K562 (cell line): ENCODE measurements at regions not wholly inside any gene's neighbourhood (a gene's known extent, or its start where the extent isn't known, plus 50 kb on each side); places are given as distances from the start of the nearest gene placed in this dataset.

Source experiments
- CHD2 ChIP-seq: IDR thresholded peaks from 2 replicates; pipeline ENCODE4 v1.6.1; 2011; ENCODE audit warnings: low read depth, low read length
- CTCF ChIP-seq, 3 experiments: IDR thresholded peaks in 2 of 3; conservative IDR thresholded peaks in 1 of 3; 2 replicates each; pipeline ENCODE4 v1.5.1; 2011 to 2012; ENCODE audit warnings: low read length in 3 of 3, mild to moderate bottlenecking in 3 of 3, control low read depth in 2 of 3, improper control_type of control experiment in 1 of 3, inconsistent platforms in 1 of 3, low read depth in 1 of 3, mixed read lengths in 1 of 3, moderate library complexity in 1 of 3; ENCODE audit not compliant: insufficient read depth in 2 of 3
- EP300 ChIP-seq: IDR thresholded peaks from 2 replicates; pipeline ENCODE4 v1.6.1; 2012; ENCODE audit warnings: low read length, improper control_type of control experiment
- GTF3C2 ChIP-seq: IDR thresholded peaks from 3 replicates; pipeline ENCODE4 v1.6.1; 2011; ENCODE audit warnings: borderline replicate concordance, mild to moderate bottlenecking, moderate library complexity; ENCODE audit not compliant: insufficient read length; ENCODE audit errors: extremely low read depth
- KAT2B ChIP-seq: IDR thresholded peaks from one replicate; pipeline ENCODE4 v1.6.1; 2012; ENCODE audit warnings: low read depth, mild to moderate bottlenecking, control low read depth, inconsistent platforms, low read length, moderate library complexity
- MYNN ChIP-seq, 2 experiments: sonication (generic); formaldehyde crosslinking in 1 of 2; IDR thresholded peaks; 2 replicates each; pipeline versions ENCODE4 v1.5.0 to v1.6.1; 2016 to 2020; ENCODE audit warnings: antibody characterized with exemption in 1 of 2, missing genetic modification reagents in 1 of 2
- POLR2A ChIP-seq: fragments of 450-650 bp; conservative IDR thresholded peaks from 2 replicates; pipeline ENCODE4 v1.6.1; 2016
- POLR2AphosphoS5 ChIP-seq: IDR thresholded peaks from 2 replicates; pipeline ENCODE4 v1.6.1; 2011; ENCODE audit warnings: mild to moderate bottlenecking, low read depth, low read length, moderate library complexity; ENCODE audit not compliant: control insufficient read depth, insufficient read depth
- POLR2G ChIP-seq: fragments of 200-400 bp; formaldehyde crosslinking; IDR thresholded peaks from 2 replicates; pipeline ENCODE4 v1.6.1; 2017; ENCODE audit warnings: low read depth, mild to moderate bottlenecking, antibody characterized with exemption, low read length, moderate library complexity
- RERE ChIP-seq: sonication (generic); formaldehyde crosslinking; IDR thresholded peaks from 2 replicates; pipeline ENCODE4 v1.8.0; 2023; ENCODE audit warnings: missing genetic modification reagents, mild to moderate bottlenecking, borderline replicate concordance
- RNF2 ChIP-seq: sonication (generic); IDR thresholded peaks from 2 replicates; pipeline ENCODE4 v1.6.1; 2016
- XRCC5 ChIP-seq: fragments of 200-400 bp; formaldehyde crosslinking; IDR thresholded peaks from 2 replicates; pipeline ENCODE4 v1.6.1; 2017; ENCODE audit warnings: low read depth, mild to moderate bottlenecking, low read length
- ZNF12 ChIP-seq: sonication (generic); formaldehyde crosslinking; IDR thresholded peaks from 2 replicates; pipeline ENCODE4 v1.4.0; 2020; ENCODE audit warnings: mild to moderate bottlenecking, missing genetic modification reagents
- ZNF253 ChIP-seq: fragments of 250-450 bp; sonication (Bioruptor Pico); conservative IDR thresholded peaks from 2 replicates; pipeline ENCODE4 v1.6.1; 2021; ENCODE audit warnings: mild to moderate bottlenecking

GRCh38 chr2:173750831-173751230 lies 214.3 kb downstream of the SP3 start:
- no peak for TF ChIP-seq CTCF (IDR thresholded peaks at IDR 0.05 in 2 of 3, conservative IDR thresholded peaks at IDR 0.05 in 1 of 3; ENCODE audit: insufficient read depth in 2 of 3, low read depth in 1 of 3, low read length in 3 of 3)
- TF ChIP-seq CHD2 = no peak
- no peak for TF ChIP-seq EP300
- TF ChIP-seq POLR2AphosphoS5 = no peak
- TF ChIP-seq MYNN (IDR thresholded peaks at IDR 0.05) = no peak
- no peak for TF ChIP-seq MYNN (CRISPR knock-in tag; IDR thresholded peaks at IDR 0.05)
- no peak for TF ChIP-seq KAT2B
- no peak for TF ChIP-seq RERE
- TF ChIP-seq GTF3C2 = no peak
- no peak for TF ChIP-seq RNF2
- TF ChIP-seq POLR2A = no peak
- no peak for TF ChIP-seq XRCC5
- no peak for TF ChIP-seq ZNF253
- TF ChIP-seq POLR2G = no peak
- no peak for TF ChIP-seq ZNF12 (CRISPR knock-in tag)
